PC-3 (cell line): ENCODE measurements at regions not wholly inside any gene's neighbourhood (a gene's known extent, or its start where the extent isn't known, plus 50 kb on each side); places are given as distances from the start of the nearest gene placed in this dataset.
A peak's percentile ranks its signal among the peaks of the same experiment; 100 is the strongest.

ENCODE experiments used
- ATAC-seq: fragments of 200-7000 bp; cut with Tn5 transposase; 2 replicates; pipeline ENCODE4 v1.9.1; 2020; ENCODE audit warnings: mild to moderate bottlenecking, moderate library complexity
- BruUV-seq: library from RNA; stranded (reverse); fragments of 400-500 nt; replicated peaks from 2 replicates; lab custom pipeline; 2021; lab: Mats Ljungman, UMichigan
- CTCF ChIA-PET: fragments of 300-600 bp; sonication (Branson Sonifier 250); formaldehyde crosslinking; loops from one replicate; lab custom pipeline; 2022; ENCODE audit warnings: antibody characterized with exemption; lab: Charles Lee
- POLR2A ChIA-PET: fragments of 300-600 bp; sonication (Branson Sonifier 250); formaldehyde crosslinking; loops from one replicate; lab custom pipeline; 2022; ENCODE audit warnings: antibody characterized with exemption; ENCODE audit not compliant: unreplicated experiment; lab: Charles Lee
- DNase-seq: peaks from one replicate; pipeline ENCODE4 v3.0.0-alpha.2; 2015
- H2AFZ ChIP-seq: fragments of 300-600 bp; sonication (generic); 2 replicates; pipeline ENCODE4 v1.6.0; 2016; ENCODE audit warnings: antibody characterized with exemption, low read length
- H3F3A ChIP-seq: fragments of 300-600 bp; sonication (generic); one replicate; pipeline ENCODE4 v1.6.0; 2017; ENCODE audit warnings: antibody characterized with exemption, low read length, control low read depth, mild to moderate bottlenecking; ENCODE audit not compliant: unreplicated experiment
- H3K27ac ChIP-seq: fragments of 300-600 bp; sonication (generic); 2 replicates; pipeline ENCODE4 v1.5.1; 2016; ENCODE audit warnings: mild to moderate bottlenecking, low read length
- H3K27me3 ChIP-seq: fragments of 300-600 bp; sonication (generic); 2 replicates; pipeline ENCODE4 v1.6.1; 2016; ENCODE audit warnings: low read length, mixed read lengths
- H3K36me3 ChIP-seq: fragments of 300-600 bp; sonication (generic); 2 replicates; pipeline ENCODE4 v1.6.1; 2016; ENCODE audit warnings: low read depth, mixed run types, low read length, mixed read lengths
- H3K4me1 ChIP-seq: fragments of 300-600 bp; sonication (generic); 2 replicates; pipeline ENCODE4 v1.5.1; 2016; ENCODE audit warnings: low read length; ENCODE audit not compliant: insufficient read depth
- H3K4me2 ChIP-seq: fragments of 300-600 bp; sonication (generic); 2 replicates; pipeline ENCODE4 v1.6.0; 2016; ENCODE audit warnings: low read length
- H3K4me3 ChIP-seq: fragments of 300-600 bp; sonication (generic); 2 replicates; pipeline ENCODE4 v1.5.1; 2016; ENCODE audit warnings: mild to moderate bottlenecking, low read length, mixed read lengths
- H3K79me2 ChIP-seq: fragments of 300-600 bp; sonication (generic); 2 replicates; pipeline ENCODE4 v1.6.1; 2017; ENCODE audit warnings: low read length, mixed read lengths
- H3K9ac ChIP-seq: fragments of 300-600 bp; sonication (generic); 2 replicates; pipeline ENCODE4 v1.6.0; 2016; ENCODE audit warnings: mild to moderate bottlenecking, low read length
- H3K9me2 ChIP-seq: fragments of 300-600 bp; sonication (generic); replicated peaks from 2 replicates; pipeline ENCODE4 v1.6.1; 2016; ENCODE audit warnings: mixed run types, low read length, mixed read lengths
- H3K9me3 ChIP-seq: fragments of 300-600 bp; sonication (generic); 2 replicates; pipeline ENCODE4 v1.6.1; 2016; ENCODE audit warnings: low read length, mixed read lengths
- H4K20me1 ChIP-seq: fragments of 300-600 bp; sonication (generic); 2 replicates; pipeline ENCODE4 v1.6.1; 2016; ENCODE audit warnings: low read length, mixed read lengths
- CTCF ChIP-seq: fragments of 300-600 bp; sonication (generic); conservative IDR thresholded peaks from 2 replicates; pipeline ENCODE4 v1.5.1; 2017; ENCODE audit warnings: antibody characterized with exemption, low read depth, mild to moderate bottlenecking, low read length
- EZH2 ChIP-seq: fragments of 300-600 bp; sonication (generic); IDR thresholded peaks from one replicate; pipeline ENCODE4 v1.6.1; 2017; ENCODE audit warnings: antibody characterized with exemption, mild to moderate bottlenecking, low read length; ENCODE audit not compliant: unreplicated experiment
- EZH2phosphoT487 ChIP-seq: fragments of 300-600 bp; sonication (generic); IDR thresholded peaks from 2 replicates; pipeline ENCODE4 v1.6.1; 2018; ENCODE audit warnings: mild to moderate bottlenecking, antibody characterized with exemption, low read length, borderline replicate concordance
- intact Hi-C: fragments of 100-400 bp; cut with micrococcal nuclease; formaldehyde crosslinking; loops from 2 replicates; pipeline ENCODE4 v1.9.0; 2023

GRCh38 chr13:24625331-24625731 lies 54.9 kb upstream of the ATP12A start:
- no peaks in the 10 kb centered on the region for H3K79me2 ChIP-seq
- no peaks in the 10 kb centered on the region for H3K9me2 ChIP-seq
- POLR2A ChIA-PET = no interaction called here
- no peaks in the 10 kb centered on the region for H4K20me1 ChIP-seq
- H3K4me1 ChIP-seq = no peaks in the 10 kb centered on the region
- intact Hi-C loops = loop anchor here (5.0 kb wide), 1 partner anchor 47 kb away; no protein-coding TSS in a partner anchor
- no peak for DNase-seq
- H2AFZ ChIP-seq = peak overlapping the region; percentile 23; the same call in 1 of the 2 replicates
- no peak for TF ChIP-seq EZH2phosphoT487
- no peak for TF ChIP-seq CTCF
- TF ChIP-seq EZH2 = no peak
- no peak overlapping the region for H3K9ac ChIP-seq
- no peaks in the 10 kb centered on the region for H3F3A ChIP-seq
- no peaks in the 10 kb centered on the region for H3K9me3 ChIP-seq
- ATAC-seq = no peak
- no peak overlapping the region for H3K4me3 ChIP-seq
- H3K4me2 ChIP-seq = no peak overlapping the region
- CTCF ChIA-PET = no interaction called here
- H3K36me3 ChIP-seq = no peaks in the 10 kb centered on the region
- no peaks in the 10 kb centered on the region for H3K27me3 ChIP-seq
- H3K27ac ChIP-seq = no peak overlapping the region
- no TSS peak for BruUV-seq

- H3K79me2 ChIP-seq = no peaks in the 10 kb centered on the region
- no peaks in the 10 kb centered on the region for H3K4me1 ChIP-seq
- no peaks in the 10 kb centered on the region for H3K9me3 ChIP-seq
- H4K20me1 ChIP-seq = no peaks in the 10 kb centered on the region
- DNase-seq (no peak), ATAC-seq (no peak)
- H2AFZ ChIP-seq = no peak overlapping the region
- no peaks in the 10 kb centered on the region for H3K9me2 ChIP-seq
- H3F3A ChIP-seq = no peaks in the 10 kb centered on the region
- H3K36me3 ChIP-seq = no peaks in the 10 kb centered on the region
- ChIA-PET POLR2A (no interaction called here), CTCF (no interaction called here)
- no TSS peak for BruUV-seq
- H3K27ac ChIP-seq = no peak overlapping the region
- intact Hi-C loops = loop anchor here (5.0 kb wide), 1 partner anchor 46 kb away; no protein-coding TSS in a partner anchor
- H3K9ac ChIP-seq = no peak overlapping the region
- H3K4me3 ChIP-seq = no peak overlapping the region
- H3K4me2 ChIP-seq = no peak overlapping the region
- H3K27me3 ChIP-seq = no peaks in the 10 kb centered on the region
- no peak for TF ChIP-seq CTCF
- no peak for TF ChIP-seq EZH2
- no peak for TF ChIP-seq EZH2phosphoT487
Observed at GRCh38 chr13:24625870-24626849, 54.0 kb upstream of the ATP12A start.
